ENCODE measurements at regions not wholly inside any gene's neighbourhood (a gene's known extent, or its start where the extent isn't known, plus 50 kb on each side); places are given as distances from the start of the nearest gene placed in this dataset.

DNA sequence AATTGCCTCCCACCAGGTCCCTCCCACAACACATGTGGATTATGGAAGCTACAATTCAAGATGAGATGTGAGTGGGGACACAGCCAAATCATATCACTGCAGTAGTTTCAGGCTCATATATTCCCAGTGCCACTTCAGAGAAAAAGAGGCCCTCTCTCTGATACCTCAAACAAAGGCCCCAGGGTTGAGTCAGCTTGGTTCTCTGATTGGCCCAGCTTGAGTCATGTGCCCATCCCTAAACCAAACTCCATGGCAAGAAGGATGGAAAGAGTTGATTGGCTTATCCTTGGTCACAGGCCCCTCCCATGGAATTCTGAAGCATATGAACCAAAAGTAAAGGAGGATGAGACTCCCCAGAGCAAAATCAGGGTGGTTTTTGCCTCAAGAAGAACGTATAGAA lies 75.9 kb upstream of the IRX6 start:
- no peak for TF ChIP-seq GATA2 (IDR thresholded peaks at IDR 0.05; ENCODE audit: low read depth, low read length)
- no peak for TF ChIP-seq GATA3 (IDR thresholded peaks at IDR 0.05; ENCODE audit: low read depth, low read length)

Data from SH-SY5Y (cell line).